Colonic mucosa (tissue), 4 donors: ENCODE measurements at regions not wholly inside any gene's neighbourhood (a gene's known extent, or its start where the extent isn't known, plus 50 kb on each side); places are given as distances from the start of the nearest gene placed in this dataset.
"Not testable (repeated sequence)": the region's sequence is repeated elsewhere in the genome, so short reads cannot be mapped to it uniquely, and the experiment has no call there.

ENCODE experiments used
- DNase-seq: peaks from one replicate; pipeline ENCODE4 v3.0.0-alpha.2; 2020
- H3K27ac ChIP-seq: fragments of 200-600 bp; one replicate; pipeline ENCODE4 v1.8.0; 2021
- H3K27me3 ChIP-seq: fragments of 200-600 bp; one replicate; pipeline ENCODE4 v1.8.0; 2021
- H3K36me3 ChIP-seq: fragments of 200-600 bp; one replicate; pipeline ENCODE4 v1.8.0; 2021
- H3K4me1 ChIP-seq: fragments of 200-600 bp; one replicate; pipeline ENCODE4 v1.8.0; 2021; ENCODE audit warnings: mild to moderate bottlenecking
- H3K4me3 ChIP-seq: fragments of 200-600 bp; one replicate; pipeline ENCODE4 v1.8.0; 2021
- H3K9ac ChIP-seq, 2 donors: one replicate each; pipeline ENCODE4 v1.7.0; 2013; ENCODE audit warnings: control low read depth in 2 of 2, low read depth in 2 of 2, low read length in 2 of 2
- H3K9me3 ChIP-seq: fragments of 200-600 bp; one replicate; pipeline ENCODE4 v1.8.0; 2021
- CTCF ChIP-seq: fragments of 200-600 bp; IDR thresholded peaks from one replicate; pipeline ENCODE4 v1.8.0; 2022; ENCODE audit warnings: antibody characterized with exemption, mild to moderate bottlenecking
- intact Hi-C: fragments of 100-400 bp; cut with DNase I; formaldehyde crosslinking; loops from one replicate; pipeline ENCODE4 v1.14.1; 2022
- donor health status: healthy.
- donor health status: DM: no; HTN: no; CAD: no.
- donor health status: DM: no; HTN: no; CAD: no.

- Histone ChIP-seq H3K36me3 (no peaks in the 10 kb centered on the region), H3K27me3 (no peaks in the 10 kb centered on the region), H3K4me3 (no peak overlapping the region), H3K4me1 (no peaks in the 10 kb centered on the region), H3K9me3 (no peaks in the 10 kb centered on the region), H3K27ac (no peak overlapping the region), H3K9ac (no peak overlapping the region)
- no peak for TF ChIP-seq CTCF
- intact Hi-C loops = no loop called here
- DNase-seq = no peak
These were observed 715.8 kb upstream of the HS3ST5 start for GRCh38 chr6:115058414-115059211.

GRCh38 chr6:115055579-115055978, 712.8 kb upstream of the HS3ST5 start:
- intact Hi-C loops = no loop called here
- Histone ChIP-seq H3K9me3 (no peaks in the 10 kb centered on the region), H3K27ac (no peak overlapping the region), H3K36me3 (no peaks in the 10 kb centered on the region), H3K9ac (no peak overlapping the region), H3K4me1 (no peaks in the 10 kb centered on the region), H3K4me3 (no peak overlapping the region), H3K27me3 (no peaks in the 10 kb centered on the region)
- no peak for TF ChIP-seq CTCF
- no peak for DNase-seq

- H3K36me3 ChIP-seq, H3K27ac ChIP-seq, H3K4me1 ChIP-seq, H3K9ac ChIP-seq, intact Hi-C loops, H3K27me3 ChIP-seq, H3K9me3 ChIP-seq, H3K4me3 ChIP-seq, DNase-seq: not testable (repeated sequence)
These were observed 711.4 kb upstream of the HS3ST5 start for GRCh38 chr6:115054242-115054641.

- Histone ChIP-seq H3K27ac (no peak overlapping the region), H3K36me3 (no peaks in the 10 kb centered on the region), H3K27me3 (no peaks in the 10 kb centered on the region), H3K4me3 (no peak overlapping the region), H3K9me3 (no peaks in the 10 kb centered on the region), H3K9ac (no peak overlapping the region), H3K4me1 (no peaks in the 10 kb centered on the region)
- DNase-seq = no peak
- intact Hi-C loops = no loop called here
- TF ChIP-seq CTCF = no peak
These were observed 710.5 kb upstream of the HS3ST5 start for GRCh38 chr6:115053169-115053860.

- H3K4me3 ChIP-seq = no peak overlapping the region
- TF ChIP-seq CTCF = no peak
- no peak overlapping the region for H3K27ac ChIP-seq
- H3K36me3 ChIP-seq = no peaks in the 10 kb centered on the region
- no peaks in the 10 kb centered on the region for H3K27me3 ChIP-seq
- no peaks in the 10 kb centered on the region for H3K9me3 ChIP-seq
- no peak for DNase-seq
- H3K9ac ChIP-seq = no peak overlapping the region
- no peaks in the 10 kb centered on the region for H3K4me1 ChIP-seq
- intact Hi-C loops = no loop called here
These were observed 673.8 kb upstream of the HS3ST5 start for GRCh38 chr6:115016593-115016992.

GRCh38 chr6:115004982-115005381, 662.2 kb upstream of the HS3ST5 start:
- no peak overlapping the region for H3K27ac ChIP-seq
- intact Hi-C loops = no loop called here
- H3K9ac ChIP-seq = no peak overlapping the region
- no peaks in the 10 kb centered on the region for H3K4me1 ChIP-seq
- no peaks in the 10 kb centered on the region for H3K27me3 ChIP-seq
- no peaks in the 10 kb centered on the region for H3K9me3 ChIP-seq
- TF ChIP-seq CTCF = no peak
- no peaks in the 10 kb centered on the region for H3K36me3 ChIP-seq
- H3K4me3 ChIP-seq = no peak overlapping the region
- DNase-seq = no peak
